ENCODE measurements at regions not wholly inside any gene's neighbourhood (a gene's known extent, or its start where the extent isn't known, plus 50 kb on each side); places are given as distances from the start of the nearest gene placed in this dataset.
"Not testable (repeated sequence)": the region's sequence is repeated elsewhere in the genome, so short reads cannot be mapped to it uniquely, and the experiment has no call there.

GRCh38 chr3:180743813-180744590 lies 64.7 kb upstream of the CCDC39 start:
- peak; percentile 100 for DNase-seq

GRCh38 chr3:180747805-180748361 lies 68.6 kb upstream of the CCDC39 start:
- peak; percentile 95 for DNase-seq

GRCh38 chr3:180749322-180749721 lies 70.0 kb upstream of the CCDC39 start:
- DNase-seq = peak; percentile 85

- no peak for DNase-seq
Observed at GRCh38 chr3:180749796-180750195, 70.5 kb upstream of the CCDC39 start.

GRCh38 chr3:180755556-180755955 lies 76.3 kb upstream of the CCDC39 start:
- no peak for DNase-seq

GRCh38 chr3:180762866-180763265 lies 83.6 kb upstream of the CCDC39 start:
- no peak for DNase-seq

- DNase-seq = no peak
Observed at GRCh38 chr3:180764481-180764880, 85.2 kb upstream of the CCDC39 start.

- DNase-seq = no peak
Observed at GRCh38 chr3:180770639-180771038, 91.3 kb upstream of the CCDC39 start.

- no peak for DNase-seq
Observed at GRCh38 chr3:180776433-180776832, 97.1 kb upstream of the CCDC39 start.

- DNase-seq = peak; percentile 17
Observed at GRCh38 chr3:180782195-180782984, 103.1 kb upstream of the CCDC39 start.

- DNase-seq = not testable (repeated sequence)
Observed at GRCh38 chr3:180786227-180786626, 106.9 kb upstream of the CCDC39 start.

- peak; percentile 40 for DNase-seq
Observed at GRCh38 chr3:180789774-180790173, 110.5 kb upstream of the CCDC39 start.

GRCh38 chr3:180798197-180798596 lies 114.3 kb upstream of the FXR1 start:
- peak; percentile 7 for DNase-seq

- DNase-seq = peak; percentile 69
Observed at GRCh38 chr3:180802837-180803236, 109.6 kb upstream of the FXR1 start.

- peak; percentile 80 for DNase-seq
Observed at GRCh38 chr3:180804916-180805315, 107.6 kb upstream of the FXR1 start.

GRCh38 chr3:180808823-180809575 lies 103.5 kb upstream of the FXR1 start:
- DNase-seq = peak; percentile 34

- no peak for DNase-seq
Observed at GRCh38 chr3:180820400-180820799, 92.1 kb upstream of the FXR1 start.

GRCh38 chr3:180825964-180826363 lies 86.5 kb upstream of the FXR1 start:
- DNase-seq = no peak

GRCh38 chr3:180827171-180827570 lies 85.3 kb upstream of the FXR1 start:
- peak; percentile 91 for DNase-seq

- no peak for DNase-seq
Observed at GRCh38 chr3:180828001-180828720, 84.3 kb upstream of the FXR1 start.

GRCh38 chr3:180828723-180829408 lies 83.6 kb upstream of the FXR1 start:
- DNase-seq = no peak
